ENCODE measurements at regions not wholly inside any gene's neighbourhood (a gene's known extent, or its start where the extent isn't known, plus 50 kb on each side); places are given as distances from the start of the nearest gene placed in this dataset.

DNA sequence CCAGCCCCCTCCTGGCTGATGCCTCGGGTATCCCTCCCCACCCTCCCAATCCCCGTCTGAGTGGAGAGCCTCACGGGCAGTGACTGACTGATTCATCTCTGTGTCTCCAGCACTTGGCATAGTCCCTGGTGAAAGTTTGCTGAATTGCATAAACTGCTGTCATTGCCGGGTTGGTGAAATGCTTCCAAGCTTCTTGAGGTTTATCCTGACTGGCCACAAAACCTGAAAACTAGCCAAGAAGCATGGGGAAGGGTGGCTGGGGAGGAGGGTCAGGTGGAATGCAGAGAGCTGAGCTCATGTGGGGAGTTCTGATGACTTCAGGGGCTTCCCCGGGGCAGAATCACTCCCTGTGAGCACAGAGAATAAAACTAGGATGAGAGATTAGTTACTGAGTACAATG lies 56.9 kb upstream of the GGTA1 start:
- Histone ChIP-seq H3K9me3 (ENCODE audit: low read depth) (no peaks in the 10 kb centered on the region), H2AFZ (no peak overlapping the region), H3K4me2 (ENCODE audit: unreplicated experiment) (no peak overlapping the region), H3F3A (ENCODE audit: insufficient read depth) (peaks cover 17% of the 10 kb centered on the region), H3K4me3 (no peak overlapping the region), H3K9ac (no peak overlapping the region), H4K20me1 (ENCODE audit: insufficient read depth) (no peaks in the 10 kb centered on the region), H3K9me2 (ENCODE audit: insufficient read depth) (no peaks in the 10 kb centered on the region), H3K27me3 (replicated peaks; ENCODE audit: insufficient read depth) (peaks cover 6% of the 10 kb centered on the region; the same call in 1 of the 2 replicates), H3K79me2 (ENCODE audit: insufficient read depth) (no peaks in the 10 kb centered on the region), H3K27ac (no peak overlapping the region), H3K4me1 (ENCODE audit: insufficient read depth) (peaks cover 17% of the 10 kb centered on the region), H3K36me3 (ENCODE audit: low read depth) (no peaks in the 10 kb centered on the region)
- 1 to 3% methylated on average over 5 of the region's 5 CpGs for WGBS, 2 experiments (ENCODE audit: low coverage in 1 of 2, low lambda C conversion rate in 2 of 2, missing lambda C conversion rate in 2 of 2)
- no peak for TF ChIP-seq EZH2phosphoT487 (IDR thresholded peaks at IDR 0.05; ENCODE audit: insufficient read depth, low read depth)
- no peak for TF ChIP-seq EZH2 (IDR thresholded peaks at IDR 0.05; ENCODE audit: insufficient read depth, poor library complexity, severe bottlenecking)
- DNase-seq, result peak; percentile 96
- in situ Hi-C loops (cut with MboI), result no loop called here

DNA sequence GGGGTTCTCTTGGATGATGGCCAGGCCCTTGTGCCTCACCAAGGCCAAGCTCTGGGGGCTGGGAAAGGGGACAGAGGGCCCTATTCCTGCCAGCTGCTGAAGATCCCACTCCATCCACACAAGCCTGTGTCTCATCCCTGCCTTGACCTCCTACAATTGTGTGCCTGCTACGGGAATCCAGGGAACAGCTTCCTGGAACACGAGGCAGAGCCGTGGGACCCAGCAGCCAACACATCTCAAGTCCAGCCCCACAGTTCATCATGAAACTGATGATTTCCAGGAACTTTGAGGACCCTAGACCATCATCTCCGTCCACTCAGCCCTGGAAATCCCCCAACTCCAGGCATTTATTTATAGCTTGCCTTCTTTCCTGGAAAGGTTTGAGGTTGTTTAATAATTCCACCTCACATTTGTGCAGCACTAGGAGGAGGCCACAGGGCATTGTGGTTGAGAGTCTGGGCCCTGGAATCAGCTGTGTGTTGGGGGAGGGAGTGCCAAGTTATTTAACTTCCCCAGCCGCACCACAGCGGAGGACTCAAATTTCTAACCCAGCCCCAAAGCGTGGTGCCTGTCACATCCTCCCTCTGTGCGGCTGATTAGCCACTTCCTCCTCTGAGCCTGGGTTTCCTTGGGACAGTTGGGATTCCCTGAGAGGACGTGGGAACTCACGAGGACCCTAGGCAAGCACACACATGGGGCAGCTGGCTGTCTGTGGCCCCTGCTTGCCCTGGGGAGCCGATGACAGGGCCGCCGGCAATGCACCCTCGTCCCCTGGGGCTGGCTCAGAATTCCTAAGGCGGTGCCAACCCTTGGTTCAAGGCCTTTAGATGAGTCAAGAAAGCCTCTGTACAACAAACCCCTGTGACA lies 58.2 kb upstream of the GGTA1 start:
- H3F3A ChIP-seq (ENCODE audit: insufficient read depth), result peaks cover 17% of the 10 kb centered on the region
- H3K4me3 ChIP-seq, result 0 out of 2 replicates have a peak overlapping the region, but pooled peaks have one; percentile 3
- no peak overlapping the region for H3K9ac ChIP-seq
- DNase-seq, result peak; percentile 84
- H3K9me3 ChIP-seq (ENCODE audit: low read depth), result no peaks in the 10 kb centered on the region
- no peaks in the 10 kb centered on the region for H3K9me2 ChIP-seq (ENCODE audit: insufficient read depth)
- in situ Hi-C loops (cut with MboI), result no loop called here
- peak overlapping the region; percentile 25 for H3K27ac ChIP-seq
- TF ChIP-seq EZH2phosphoT487 (IDR thresholded peaks at IDR 0.05; ENCODE audit: insufficient read depth, low read depth) (no peak), EZH2 (IDR thresholded peaks at IDR 0.05; ENCODE audit: insufficient read depth, poor library complexity, severe bottlenecking) (no peak)
- WGBS, 2 experiments (ENCODE audit: low coverage in 1 of 2, low lambda C conversion rate in 2 of 2, missing lambda C conversion rate in 2 of 2), result 43 to 46% methylated on average over 15 of the region's 15 CpGs
- peaks cover 17% of the 10 kb centered on the region for H3K4me1 ChIP-seq (ENCODE audit: insufficient read depth)
- H3K79me2 ChIP-seq (ENCODE audit: insufficient read depth), result no peaks in the 10 kb centered on the region
- no peaks in the 10 kb centered on the region; the same call in 1 of the 2 replicates for H3K27me3 ChIP-seq (replicated peaks; ENCODE audit: insufficient read depth)
- H4K20me1 ChIP-seq (ENCODE audit: insufficient read depth), result no peaks in the 10 kb centered on the region
- no peak overlapping the region for H2AFZ ChIP-seq
- peak overlapping the region; percentile 22 for H3K4me2 ChIP-seq (ENCODE audit: unreplicated experiment)
- no peaks in the 10 kb centered on the region for H3K36me3 ChIP-seq (ENCODE audit: low read depth)

GRCh38 chr9:121558473-121558872 lies 58.8 kb upstream of the GGTA1 start:
- Histone ChIP-seq H3K9me3 (ENCODE audit: low read depth) (no peaks in the 10 kb centered on the region), H3K27ac (no peak overlapping the region; the same call in 1 of the 2 replicates), H2AFZ (no peak overlapping the region), H3K4me2 (ENCODE audit: unreplicated experiment) (peak overlapping the region; percentile 22), H3K36me3 (ENCODE audit: low read depth) (no peaks in the 10 kb centered on the region), H3K9ac (no peak overlapping the region), H3K4me3 (no peak overlapping the region), H4K20me1 (ENCODE audit: insufficient read depth) (no peaks in the 10 kb centered on the region), H3K4me1 (ENCODE audit: insufficient read depth) (peaks cover 17% of the 10 kb centered on the region), H3K27me3 (replicated peaks; ENCODE audit: insufficient read depth) (no peaks in the 10 kb centered on the region), H3F3A (ENCODE audit: insufficient read depth) (peaks cover 17% of the 10 kb centered on the region), H3K9me2 (ENCODE audit: insufficient read depth) (no peaks in the 10 kb centered on the region), H3K79me2 (ENCODE audit: insufficient read depth) (no peaks in the 10 kb centered on the region)
- 70 to 73% methylated on average over 7 of the region's 7 CpGs for WGBS, 2 experiments (ENCODE audit: low coverage in 1 of 2, low lambda C conversion rate in 2 of 2, missing lambda C conversion rate in 2 of 2)
- in situ Hi-C loops (cut with MboI), result no loop called here
- DNase-seq, result no peak
- TF ChIP-seq EZH2 (IDR thresholded peaks at IDR 0.05; ENCODE audit: insufficient read depth, poor library complexity, severe bottlenecking), result no peak
- no peak for TF ChIP-seq EZH2phosphoT487 (IDR thresholded peaks at IDR 0.05; ENCODE audit: insufficient read depth, low read depth)

- peaks cover 17% of the 10 kb centered on the region for H3F3A ChIP-seq (ENCODE audit: insufficient read depth)
- TF ChIP-seq EZH2phosphoT487 (IDR thresholded peaks at IDR 0.05; ENCODE audit: insufficient read depth, low read depth) (no peak), EZH2 (IDR thresholded peaks at IDR 0.05; ENCODE audit: insufficient read depth, poor library complexity, severe bottlenecking) (no peak)
- no peaks in the 10 kb centered on the region for H4K20me1 ChIP-seq (ENCODE audit: insufficient read depth)
- in situ Hi-C loops (cut with MboI), result no loop called here
- no peak overlapping the region for H3K27ac ChIP-seq
- peaks cover 17% of the 10 kb centered on the region for H3K4me1 ChIP-seq (ENCODE audit: insufficient read depth)
- WGBS, 2 experiments (ENCODE audit: low coverage in 1 of 2, low lambda C conversion rate in 2 of 2, missing lambda C conversion rate in 2 of 2), result 78 to 85% methylated on average over 7 of the region's 7 CpGs
- H3K4me2 ChIP-seq (ENCODE audit: unreplicated experiment), result no peak overlapping the region
- no peaks in the 10 kb centered on the region for H3K36me3 ChIP-seq (ENCODE audit: low read depth)
- DNase-seq, result peak; percentile 41
- H2AFZ ChIP-seq, result no peak overlapping the region
- no peaks in the 10 kb centered on the region for H3K9me3 ChIP-seq (ENCODE audit: low read depth)
- H3K9me2 ChIP-seq (ENCODE audit: insufficient read depth), result no peaks in the 10 kb centered on the region
- no peak overlapping the region for H3K9ac ChIP-seq
- H3K27me3 ChIP-seq (replicated peaks; ENCODE audit: insufficient read depth), result no peaks in the 10 kb centered on the region
- no peak overlapping the region for H3K4me3 ChIP-seq
- H3K79me2 ChIP-seq (ENCODE audit: insufficient read depth), result no peaks in the 10 kb centered on the region
Observed at GRCh38 chr9:121559183-121559582, 59.5 kb upstream of the GGTA1 start.

Measured in GM23248 (cell line).